Left lobe of liver (tissue), 2 donors: ENCODE measurements at regions not wholly inside any gene's neighbourhood (a gene's known extent, or its start where the extent isn't known, plus 50 kb on each side); places are given as distances from the start of the nearest gene placed in this dataset.
A peak's percentile ranks its signal among the peaks of the same experiment; 100 is the strongest.

Experiments used
- ATAC-seq: fragments of 200-7000 bp; cut with Tn5 transposase; one replicate; pipeline ENCODE4 v1.9.1; 2020; ENCODE audit warnings: mild to moderate bottlenecking, moderate library complexity
- DNase-seq: peaks from one replicate; pipeline ENCODE4 v3.0.0-alpha.2; 2020; ENCODE audit warnings: low spot score
- donor health status: DM: no; HTN: no; CAD: no; lungs with moderate emphysema.
- donor health status: DM: no; HTN: yes; CAD: no.

GRCh38 chr6:105509506-105510331 is 106.8 kb upstream of the PREP start:
- no peak for ATAC-seq
- DNase-seq, result no peak

GRCh38 chr6:105507811-105508210 is 104.9 kb upstream of the PREP start:
- ATAC-seq, result no peak

GRCh38 chr6:105504706-105505105 is 101.8 kb upstream of the PREP start:
- DNase-seq (no peak), ATAC-seq (no peak)

More at GRCh38 chr6:105507811-105508210, 104.9 kb upstream of the PREP start:
- no peak for DNase-seq

DNA sequence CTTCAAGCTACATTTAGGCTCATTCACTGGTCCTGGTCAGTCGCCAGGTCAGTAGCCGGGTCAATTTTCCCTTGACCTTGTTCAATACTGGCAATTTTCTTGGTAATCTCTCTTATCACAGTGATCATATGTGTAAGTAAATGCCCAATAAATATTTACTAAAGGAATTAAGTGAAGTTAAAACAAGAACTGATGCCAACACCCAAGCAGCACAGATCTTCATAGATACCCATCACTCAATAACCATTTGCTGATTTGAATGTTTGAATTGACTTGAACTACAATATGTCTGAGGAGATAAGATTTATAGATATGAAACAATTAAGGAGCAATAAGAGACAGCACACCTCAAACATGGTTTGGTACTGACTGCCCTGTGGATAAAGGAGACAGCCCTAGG is 100.8 kb upstream of the PREP start:
- ATAC-seq (no peak), DNase-seq (no peak)

- no peak for ATAC-seq
- DNase-seq, result no peak
Observed at GRCh38 chr6:105501826-105502344, 99.0 kb upstream of the PREP start.

DNA sequence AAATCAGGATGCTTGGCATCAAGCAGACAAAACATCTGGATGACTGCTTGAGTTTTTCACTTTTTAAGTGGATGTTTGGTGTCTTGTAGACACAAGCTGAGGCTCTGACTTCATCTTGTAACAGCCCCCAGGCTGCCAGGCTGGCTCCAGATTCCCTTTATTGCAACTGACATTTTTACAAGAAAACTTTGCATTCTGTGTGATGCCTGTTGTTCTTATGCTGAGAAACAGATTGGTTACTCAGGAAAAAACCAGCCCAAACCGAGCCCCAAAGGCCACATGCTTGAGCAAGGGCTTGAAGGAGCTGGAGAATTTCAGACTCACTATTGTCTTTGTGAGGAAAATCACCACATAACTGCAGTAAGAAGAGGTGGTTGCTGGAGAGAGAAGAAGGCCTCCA is 98.4 kb upstream of the PREP start:
- no peak for DNase-seq
- no peak for ATAC-seq

- ATAC-seq (no peak), DNase-seq (no peak)
Observed at GRCh38 chr6:105500693-105501092, 97.8 kb upstream of the PREP start.

DNA sequence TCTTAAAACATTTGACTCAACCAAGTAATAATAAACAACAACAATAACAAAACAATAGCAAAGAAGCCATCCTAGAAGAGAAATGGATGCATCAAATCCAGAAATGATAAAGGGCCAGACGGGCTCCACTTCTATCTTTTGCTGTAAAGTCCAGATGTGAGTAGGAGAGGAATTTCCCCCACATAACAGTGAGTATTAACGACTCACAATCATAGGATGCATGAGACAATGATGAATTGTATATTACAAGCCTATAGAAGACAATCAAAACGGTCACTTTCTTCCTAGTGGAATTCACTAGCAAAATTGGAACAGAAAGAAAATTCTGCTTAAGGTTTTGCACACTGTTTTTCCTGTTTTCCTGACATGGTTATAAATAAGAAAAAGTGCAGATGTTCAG is 97.0 kb upstream of the PREP start:
- ATAC-seq, result no peak
- no peak for DNase-seq

- ATAC-seq (no peak), DNase-seq (no peak)
Observed at GRCh38 chr6:105499136-105499870, 96.4 kb upstream of the PREP start.

- ATAC-seq, result no peak
- no peak for DNase-seq
Observed at GRCh38 chr6:105497549-105497948, 94.7 kb upstream of the PREP start.

DNA sequence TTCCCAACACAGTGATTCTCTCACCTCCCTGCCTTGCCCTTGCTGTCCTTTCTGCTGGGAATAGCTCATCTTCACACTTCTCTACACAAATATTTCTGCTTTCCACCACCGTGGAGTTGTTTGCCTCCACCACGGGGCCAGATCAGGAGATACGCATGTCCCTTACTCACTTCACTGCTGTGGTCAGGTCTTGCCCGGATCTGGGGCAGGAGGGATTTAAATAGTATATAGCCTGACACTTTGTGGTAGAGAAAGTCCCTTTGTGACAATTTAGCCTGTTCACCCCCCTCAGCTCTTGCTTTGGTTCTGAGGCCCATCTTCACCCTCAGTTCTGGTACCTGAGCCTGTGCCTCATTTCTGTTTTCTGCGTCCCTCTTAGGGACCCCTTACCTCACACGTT is 92.6 kb upstream of the PREP start:
- ATAC-seq (no peak), DNase-seq (no peak)

GRCh38 chr6:105494688-105495087 is 91.8 kb upstream of the PREP start:
- no peak for ATAC-seq
- no peak for DNase-seq

DNA sequence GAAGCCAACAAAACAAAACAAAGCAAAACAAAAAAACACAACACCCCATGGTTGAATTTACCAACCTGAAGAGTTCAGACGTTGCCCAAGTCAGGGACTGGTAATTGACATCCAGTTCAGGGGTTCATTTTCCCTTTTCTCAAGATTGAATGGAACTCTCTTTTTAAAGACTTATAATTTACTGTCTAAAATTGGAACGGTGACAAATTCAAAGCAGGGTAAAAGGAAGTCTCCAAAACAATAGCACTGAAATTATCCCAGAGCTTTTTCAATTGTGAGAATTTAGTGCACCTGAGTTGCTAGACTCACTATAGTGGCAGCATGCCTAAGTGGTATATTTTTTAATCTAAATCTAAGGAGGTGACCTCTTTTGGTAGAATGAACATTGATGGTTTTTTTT is 90.9 kb upstream of the PREP start:
- no peak for ATAC-seq
- DNase-seq, result no peak

DNA sequence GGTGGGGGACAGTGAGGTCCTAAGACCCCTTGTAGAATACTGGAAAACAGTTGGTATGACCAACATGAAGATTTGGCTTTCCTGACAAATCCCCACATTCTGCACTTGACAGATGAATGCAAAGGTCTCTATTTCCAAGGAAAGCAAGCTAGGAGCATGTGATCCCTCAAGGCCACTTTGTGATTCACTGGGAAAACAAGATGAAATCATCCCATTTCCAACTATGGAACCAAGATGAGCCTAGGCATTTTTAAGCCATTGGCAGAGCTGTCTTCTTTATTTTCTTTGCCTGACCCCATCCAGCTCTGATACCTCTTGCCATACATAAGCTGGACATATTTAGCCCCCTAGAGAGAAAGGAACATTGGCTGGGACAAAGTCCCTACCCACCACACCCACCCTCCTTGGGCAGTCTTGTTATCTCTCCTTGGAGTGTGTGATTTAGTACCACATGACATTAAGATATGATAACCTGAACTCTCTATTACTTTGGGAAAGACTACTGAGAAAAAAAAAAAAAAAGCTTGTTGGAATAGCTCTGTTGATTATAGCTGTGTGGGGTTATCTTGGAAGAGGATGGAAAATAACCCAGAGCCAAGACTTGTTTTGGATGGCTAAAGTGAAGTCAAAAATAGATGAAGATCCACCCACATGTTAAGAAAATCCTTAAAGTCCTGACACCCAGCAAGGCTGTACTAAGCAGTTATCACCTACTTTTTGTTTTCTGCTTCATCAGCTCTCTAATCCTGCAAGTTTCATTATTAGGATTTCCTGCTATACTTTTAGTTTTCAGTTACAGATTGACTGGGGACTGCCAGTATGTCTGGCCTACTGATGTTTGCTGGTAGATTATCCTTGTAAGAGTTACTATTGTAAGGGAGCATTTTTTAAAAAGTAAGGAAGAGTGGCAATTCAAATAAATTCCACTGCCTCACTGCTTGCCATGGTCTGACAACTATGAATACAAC is 90.1 kb upstream of the PREP start:
- ATAC-seq, result no peak
- DNase-seq, result no peak

DNA sequence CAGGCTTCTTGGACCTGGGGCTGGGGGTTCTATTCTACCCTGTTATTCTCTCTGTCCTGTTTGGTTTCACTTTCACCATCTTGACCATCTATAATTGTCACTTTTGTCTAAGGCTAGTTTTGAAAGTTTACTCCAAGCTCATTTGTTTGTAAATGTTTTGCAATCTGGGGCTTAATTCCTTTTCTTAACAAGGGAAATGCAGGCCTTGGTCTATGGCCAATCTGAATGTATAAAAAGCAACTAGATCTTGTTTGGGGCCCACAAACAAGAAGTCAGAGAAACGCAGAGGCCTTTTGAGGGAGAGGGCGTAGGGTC is 86.3 kb upstream of the PREP start:
- no peak for DNase-seq
- ATAC-seq, result no peak

DNA sequence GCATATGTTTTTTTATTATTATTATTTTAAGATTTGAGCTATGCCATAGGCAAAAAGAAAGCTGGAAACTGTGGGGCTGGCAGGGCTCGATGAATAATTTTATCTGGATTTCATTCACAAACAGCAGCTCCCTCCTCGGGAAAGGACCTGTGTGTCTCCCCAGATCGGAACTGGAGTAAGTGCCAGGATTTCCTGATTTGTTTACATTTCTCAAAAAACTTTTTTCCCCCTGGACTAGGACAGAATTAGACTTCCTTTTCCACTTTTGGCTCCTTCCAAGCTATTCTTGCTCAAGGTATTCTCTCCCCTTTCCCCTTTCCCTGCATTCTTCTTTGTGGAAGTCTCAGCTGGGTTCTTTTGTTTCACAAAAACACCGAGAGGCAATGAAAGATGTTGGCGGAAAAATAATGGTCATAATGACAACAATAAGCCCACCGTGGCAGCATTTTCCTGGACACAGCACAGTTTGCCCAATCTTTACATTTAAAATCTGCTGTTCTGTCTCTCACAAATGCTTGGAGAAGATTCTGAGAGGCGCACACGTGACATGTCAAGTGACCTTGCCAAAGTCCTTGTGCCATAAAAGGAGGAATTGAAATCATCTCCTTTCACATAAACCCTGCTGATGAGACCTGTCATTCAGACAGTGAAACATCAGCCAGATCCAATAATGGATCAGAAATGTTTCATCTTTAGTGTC is 85.8 kb upstream of the PREP start:
- ATAC-seq (no peak), DNase-seq (no peak)

- ATAC-seq, result no peak
- no peak for DNase-seq
Observed at GRCh38 chr6:105487040-105487790, 84.3 kb upstream of the PREP start.

DNA sequence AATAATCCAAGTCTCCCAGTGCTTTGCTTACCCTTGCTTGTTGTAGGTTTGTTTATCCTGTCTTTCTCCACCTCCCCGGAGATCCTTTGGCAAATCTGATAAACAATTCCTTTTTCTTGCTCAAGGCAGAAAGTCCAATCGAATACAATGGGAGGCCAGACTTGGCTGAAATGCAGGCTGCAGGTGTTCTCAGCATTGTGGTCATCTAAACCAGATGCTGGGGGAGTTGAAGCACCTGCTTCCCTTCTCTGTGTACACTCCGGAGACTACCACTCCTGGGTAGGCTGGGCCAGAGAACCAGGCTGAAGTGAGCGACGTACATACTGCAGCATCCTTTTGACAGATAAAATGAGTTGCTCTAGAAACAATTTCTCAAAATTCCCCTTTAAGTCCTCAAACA is 82.6 kb upstream of the PREP start:
- ATAC-seq (no peak), DNase-seq (no peak)

DNA sequence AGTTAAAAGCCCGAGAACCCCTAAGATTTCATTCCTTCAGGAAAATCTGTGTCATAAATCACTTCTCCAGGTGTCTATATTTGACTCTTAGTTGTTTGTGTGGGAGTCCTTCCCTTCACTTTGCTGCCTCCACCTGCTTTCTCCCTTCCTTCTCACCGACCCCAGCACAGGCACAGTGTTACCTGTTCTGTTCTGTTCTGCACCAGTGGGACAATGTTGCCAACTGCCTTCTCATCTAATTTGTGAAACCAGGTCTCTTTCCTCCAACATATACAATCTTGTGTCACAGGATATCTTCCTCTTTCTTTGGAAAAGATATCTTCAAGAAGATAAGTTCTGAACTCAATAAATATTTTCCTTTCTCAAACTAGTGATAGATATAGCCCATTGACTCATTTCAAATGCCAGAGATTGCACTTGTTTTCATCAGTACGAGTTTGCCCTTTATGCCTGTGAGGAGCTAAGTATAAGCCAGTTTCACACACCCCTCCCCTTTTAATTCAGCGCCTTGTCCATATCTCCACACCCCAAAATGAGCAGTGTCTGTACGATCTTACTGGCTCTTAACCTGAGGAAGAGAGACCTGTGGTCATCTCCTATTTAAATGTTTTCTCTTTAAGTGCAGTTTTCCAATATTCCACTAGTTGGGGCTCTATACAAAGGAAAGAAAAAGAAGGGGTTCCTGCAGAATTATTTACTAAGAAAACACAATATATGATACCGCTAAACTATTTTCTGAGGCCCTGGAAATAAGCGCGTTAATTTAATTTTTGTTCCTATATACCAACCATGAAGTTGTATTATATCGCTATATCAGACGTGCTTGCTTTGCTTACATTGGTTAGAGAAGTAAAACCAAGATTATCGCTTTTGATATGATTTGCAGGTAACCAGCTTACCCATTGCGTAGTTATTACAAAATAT is 81.6 kb upstream of the PREP start:
- no peak for DNase-seq

More for the DNA sequence above, 81.6 kb upstream of the PREP start:
- peak; percentile 79 for ATAC-seq
